GM23338 (cell line): ENCODE measurements at regions not wholly inside any gene's neighbourhood (a gene's known extent, or its start where the extent isn't known, plus 50 kb on each side); places are given as distances from the start of the nearest gene placed in this dataset.

Experiments used
- ATAC-seq: fragments of 200-7000 bp; cut with Tn5 transposase; 3 replicates; pipeline ENCODE4 v1.9.1; 2020
- DNase-seq: peaks from one replicate; pipeline ENCODE4 v3.0.0-alpha.2; 2015; ENCODE audit warnings: low spot score
- H2AFZ ChIP-seq: fragments of 200-600 bp; sonication (generic); 2 replicates; pipeline ENCODE4 v1.8.0; 2016; ENCODE audit warnings: antibody characterized with exemption, mild to moderate bottlenecking, moderate library complexity
- H3F3A ChIP-seq: fragments of 200-600 bp; sonication (generic); replicated peaks from 2 replicates; pipeline ENCODE4 v1.8.0; 2017; ENCODE audit warnings: antibody characterized with exemption, mixed run types, low read depth
- H3K27ac ChIP-seq: fragments of 200-600 bp; sonication (generic); 2 replicates; pipeline ENCODE4 v1.6.1; 2016; ENCODE audit warnings: low read depth
- H3K27me3 ChIP-seq: fragments of 200-600 bp; sonication (generic); 2 replicates; pipeline ENCODE4 v1.8.0; 2016; ENCODE audit warnings: mild to moderate bottlenecking, mixed run types, moderate library complexity; ENCODE audit not compliant: insufficient read depth
- H3K36me3 ChIP-seq: fragments of 200-600 bp; sonication (generic); 2 replicates; pipeline ENCODE4 v1.8.0; 2016; ENCODE audit warnings: mild to moderate bottlenecking; ENCODE audit not compliant: insufficient read depth
- H3K4me1 ChIP-seq: fragments of 200-600 bp; sonication (generic); 2 replicates; pipeline ENCODE4 v1.8.0; 2016; ENCODE audit warnings: mild to moderate bottlenecking, moderate library complexity; ENCODE audit not compliant: insufficient read depth
- H3K4me2 ChIP-seq: fragments of 200-600 bp; sonication (generic); 2 replicates; pipeline ENCODE4 v1.7.1; 2017; ENCODE audit warnings: mixed run types
- H3K4me3 ChIP-seq: fragments of 200-600 bp; sonication (generic); 2 replicates; pipeline ENCODE4 v1.6.1; 2016; ENCODE audit warnings: mixed run types
- H3K79me2 ChIP-seq: fragments of 200-600 bp; sonication (generic); replicated peaks from 2 replicates; pipeline ENCODE4 v1.8.0; 2017; ENCODE audit warnings: mild to moderate bottlenecking; ENCODE audit not compliant: insufficient read depth
- H3K9me2 ChIP-seq: fragments of 200-600 bp; sonication (generic); 2 replicates; pipeline ENCODE4 v1.8.0; 2017; ENCODE audit not compliant: insufficient read depth
- H4K20me1 ChIP-seq: fragments of 200-600 bp; sonication (generic); replicated peaks from 2 replicates; pipeline ENCODE4 v1.8.0; 2017; ENCODE audit warnings: mild to moderate bottlenecking; ENCODE audit not compliant: insufficient read depth
- H3K27ac Mint-ChIP-seq: 2 replicates; pipeline ENCODE4 v1.8.0; 2020; ENCODE audit warnings: inconsistent platforms, mild to moderate bottlenecking, moderate library complexity, mixed read lengths
- H3K27me3 Mint-ChIP-seq: 3 replicates; pipeline ENCODE4 v1.8.0; 2022; ENCODE audit warnings: low read depth, mild to moderate bottlenecking, moderate library complexity, mixed read lengths, inconsistent platforms; ENCODE audit not compliant: insufficient read depth, poor library complexity
- H3K36me3 Mint-ChIP-seq: 3 replicates; pipeline ENCODE4 v1.8.0; 2021; ENCODE audit warnings: low read depth, mild to moderate bottlenecking, inconsistent platforms, moderate library complexity, mixed read lengths
- H3K4me1 Mint-ChIP-seq: 3 replicates; pipeline ENCODE4 v1.8.0; 2020; ENCODE audit warnings: mild to moderate bottlenecking, inconsistent platforms, mixed read lengths
- H3K4me3 Mint-ChIP-seq: 3 replicates; pipeline ENCODE4 v1.8.0; 2021; ENCODE audit warnings: moderate library complexity, mild to moderate bottlenecking, inconsistent platforms, mixed read lengths
- H3K9me3 Mint-ChIP-seq: 3 replicates; pipeline ENCODE4 v1.8.0; 2020; ENCODE audit warnings: moderate library complexity, mild to moderate bottlenecking, inconsistent platforms, mixed read lengths
- EZH2 ChIP-seq: fragments of 200-600 bp; sonication (generic); IDR thresholded peaks from one replicate; pipeline ENCODE4 v1.8.0; 2017; ENCODE audit warnings: antibody characterized with exemption, mild to moderate bottlenecking, low read depth; ENCODE audit not compliant: unreplicated experiment
- EZH2phosphoT487 ChIP-seq: fragments of 200-600 bp; sonication (generic); IDR thresholded peaks from one replicate; pipeline ENCODE4 v1.8.1; 2018; ENCODE audit warnings: antibody characterized with exemption; ENCODE audit not compliant: unreplicated experiment
- JUNB ChIP-seq: IDR thresholded peaks from one replicate; pipeline ENCODE4 v1.6.1; 2016; ENCODE audit warnings: antibody characterized with exemption; ENCODE audit not compliant: unreplicated experiment
- POLR2AphosphoS5 ChIP-seq: IDR thresholded peaks from 2 replicates; pipeline ENCODE4 v1.6.1; 2016; ENCODE audit warnings: antibody characterized with exemption, low read depth
- STAT1 ChIP-seq: IDR thresholded peaks from one replicate; pipeline ENCODE4 v1.6.1; 2016; ENCODE audit warnings: antibody characterized with exemption; ENCODE audit not compliant: unreplicated experiment
- ZNF114 ChIP-seq: fragments of 250-450 bp; sonication (Bioruptor Pico); IDR thresholded peaks from 2 replicates; pipeline ENCODE4 v1.5.0; 2020; ENCODE audit warnings: mild to moderate bottlenecking, moderate library complexity
- TF ChIP-seq, protein P1 (sequence below): fragments of 250-450 bp; sonication (Bioruptor Pico); IDR thresholded peaks from 2 replicates; pipeline ENCODE4 v1.5.0; 2020; ENCODE audit warnings: mild to moderate bottlenecking, moderate library complexity

- H3K9me2 ChIP-seq = no peaks in the 10 kb centered on the region
- no peaks in the 10 kb centered on the region for H3K4me1 ChIP-seq
- H2AFZ ChIP-seq = no peak overlapping the region
- no peaks in the 10 kb centered on the region for H3K9me3 Mint-ChIP-seq
- H4K20me1 ChIP-seq = no peaks in the 10 kb centered on the region
- H3F3A ChIP-seq = no peaks in the 10 kb centered on the region
- no peaks in the 10 kb centered on the region for H3K36me3 Mint-ChIP-seq
- H3K27ac ChIP-seq = no peak overlapping the region
- H3K27me3 ChIP-seq = no peaks in the 10 kb centered on the region
- H3K4me3 Mint-ChIP-seq = no peak overlapping the region
- no peaks in the 10 kb centered on the region for H3K27me3 Mint-ChIP-seq
- no peak for ATAC-seq
- no peaks in the 10 kb centered on the region for H3K36me3 ChIP-seq
- H3K4me1 Mint-ChIP-seq = no peaks in the 10 kb centered on the region
- TF ChIP-seq JUNB = no peak
- TF ChIP-seq, protein P1, sequence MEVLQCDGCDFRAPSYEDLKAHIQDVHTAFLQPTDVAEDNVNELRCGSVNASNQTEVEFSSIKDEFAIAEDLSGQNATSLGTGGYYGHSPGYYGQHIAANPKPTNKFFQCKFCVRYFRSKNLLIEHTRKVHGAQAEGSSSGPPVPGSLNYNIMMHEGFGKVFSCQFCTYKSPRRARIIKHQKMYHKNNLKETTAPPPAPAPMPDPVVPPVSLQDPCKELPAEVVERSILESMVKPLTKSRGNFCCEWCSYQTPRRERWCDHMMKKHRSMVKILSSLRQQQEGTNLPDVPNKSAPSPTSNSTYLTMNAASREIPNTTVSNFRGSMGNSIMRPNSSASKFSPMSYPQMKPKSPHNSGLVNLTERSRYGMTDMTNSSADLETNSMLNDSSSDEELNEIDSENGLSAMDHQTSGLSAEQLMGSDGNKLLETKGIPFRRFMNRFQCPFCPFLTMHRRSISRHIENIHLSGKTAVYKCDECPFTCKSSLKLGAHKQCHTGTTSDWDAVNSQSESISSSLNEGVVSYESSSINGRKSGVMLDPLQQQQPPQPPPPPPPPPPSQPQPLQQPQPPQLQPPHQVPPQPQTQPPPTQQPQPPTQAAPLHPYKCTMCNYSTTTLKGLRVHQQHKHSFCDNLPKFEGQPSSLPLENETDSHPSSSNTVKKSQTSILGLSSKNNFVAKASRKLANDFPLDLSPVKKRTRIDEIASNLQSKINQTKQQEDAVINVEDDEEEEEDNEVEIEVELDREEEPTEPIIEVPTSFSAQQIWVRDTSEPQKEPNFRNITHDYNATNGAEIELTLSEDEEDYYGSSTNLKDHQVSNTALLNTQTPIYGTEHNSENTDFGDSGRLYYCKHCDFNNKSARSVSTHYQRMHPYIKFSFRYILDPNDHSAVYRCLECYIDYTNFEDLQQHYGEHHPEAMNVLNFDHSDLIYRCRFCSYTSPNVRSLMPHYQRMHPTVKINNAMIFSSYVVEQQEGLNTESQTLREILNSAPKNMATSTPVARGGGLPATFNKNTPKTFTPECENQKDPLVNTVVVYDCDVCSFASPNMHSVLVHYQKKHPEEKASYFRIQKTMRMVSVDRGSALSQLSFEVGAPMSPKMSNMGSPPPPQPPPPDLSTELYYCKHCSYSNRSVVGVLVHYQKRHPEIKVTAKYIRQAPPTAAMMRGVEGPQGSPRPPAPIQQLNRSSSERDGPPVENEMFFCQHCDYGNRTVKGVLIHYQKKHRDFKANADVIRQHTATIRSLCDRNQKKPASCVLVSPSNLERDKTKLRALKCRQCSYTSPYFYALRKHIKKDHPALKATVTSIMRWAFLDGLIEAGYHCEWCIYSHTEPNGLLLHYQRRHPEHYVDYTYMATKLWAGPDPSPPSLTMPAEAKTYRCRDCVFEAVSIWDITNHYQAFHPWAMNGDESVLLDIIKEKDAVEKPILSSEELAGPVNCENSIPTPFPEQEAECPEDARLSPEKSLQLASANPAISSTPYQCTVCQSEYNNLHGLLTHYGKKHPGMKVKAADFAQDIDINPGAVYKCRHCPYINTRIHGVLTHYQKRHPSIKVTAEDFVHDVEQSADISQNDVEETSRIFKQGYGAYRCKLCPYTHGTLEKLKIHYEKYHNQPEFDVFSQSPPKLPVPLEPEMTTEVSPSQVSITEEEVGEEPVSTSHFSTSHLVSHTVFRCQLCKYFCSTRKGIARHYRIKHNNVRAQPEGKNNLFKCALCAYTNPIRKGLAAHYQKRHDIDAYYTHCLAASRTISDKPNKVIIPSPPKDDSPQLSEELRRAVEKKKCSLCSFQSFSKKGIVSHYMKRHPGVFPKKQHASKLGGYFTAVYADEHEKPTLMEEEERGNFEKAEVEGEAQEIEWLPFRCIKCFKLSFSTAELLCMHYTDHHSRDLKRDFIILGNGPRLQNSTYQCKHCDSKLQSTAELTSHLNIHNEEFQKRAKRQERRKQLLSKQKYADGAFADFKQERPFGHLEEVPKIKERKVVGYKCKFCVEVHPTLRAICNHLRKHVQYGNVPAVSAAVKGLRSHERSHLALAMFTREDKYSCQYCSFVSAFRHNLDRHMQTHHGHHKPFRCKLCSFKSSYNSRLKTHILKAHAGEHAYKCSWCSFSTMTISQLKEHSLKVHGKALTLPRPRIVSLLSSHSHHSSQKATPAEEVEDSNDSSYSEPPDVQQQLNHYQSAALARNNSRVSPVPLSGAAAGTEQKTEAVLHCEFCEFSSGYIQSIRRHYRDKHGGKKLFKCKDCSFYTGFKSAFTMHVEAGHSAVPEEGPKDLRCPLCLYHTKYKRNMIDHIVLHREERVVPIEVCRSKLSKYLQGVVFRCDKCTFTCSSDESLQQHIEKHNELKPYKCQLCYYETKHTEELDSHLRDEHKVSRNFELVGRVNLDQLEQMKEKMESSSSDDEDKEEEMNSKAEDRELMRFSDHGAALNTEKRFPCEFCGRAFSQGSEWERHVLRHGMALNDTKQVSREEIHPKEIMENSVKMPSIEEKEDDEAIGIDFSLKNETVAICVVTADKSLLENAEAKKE (CRISPR knock-in tag) = no peak
- TF ChIP-seq STAT1 = no peak
- no peak for TF ChIP-seq EZH2
- no peak for TF ChIP-seq EZH2phosphoT487
- TF ChIP-seq ZNF114 (CRISPR knock-in tag) = no peak
- TF ChIP-seq POLR2AphosphoS5 = no peak
- no peak overlapping the region for H3K4me2 ChIP-seq
- H3K27ac Mint-ChIP-seq = no peak overlapping the region; the same call in 1 of the 2 replicates
- DNase-seq = no peak
- no peak overlapping the region for H3K4me3 ChIP-seq
- no peaks in the 10 kb centered on the region for H3K79me2 ChIP-seq
Measured at GRCh38 chr12:59007620-59008019, 87.3 kb upstream of the LRIG3 start.
